LoVo (cell line): ENCODE measurements at regions not wholly inside any gene's neighbourhood (a gene's known extent, or its start where the extent isn't known, plus 50 kb on each side); places are given as distances from the start of the nearest gene placed in this dataset.
A peak's percentile ranks its signal among the peaks of the same experiment; 100 is the strongest.
"Not testable (repeated sequence)": the region's sequence is repeated elsewhere in the genome, so short reads cannot be mapped to it uniquely, and the experiment has no call there.

Experiments used
- DNase-seq: peaks from one replicate; pipeline ENCODE4 v3.0.0-alpha.2; 2016; ENCODE audit warnings: low spot score

GRCh38 chr3:4897765-4898453, 81.3 kb upstream of the BHLHE40 start:
- DNase-seq, result no peak

DNA sequence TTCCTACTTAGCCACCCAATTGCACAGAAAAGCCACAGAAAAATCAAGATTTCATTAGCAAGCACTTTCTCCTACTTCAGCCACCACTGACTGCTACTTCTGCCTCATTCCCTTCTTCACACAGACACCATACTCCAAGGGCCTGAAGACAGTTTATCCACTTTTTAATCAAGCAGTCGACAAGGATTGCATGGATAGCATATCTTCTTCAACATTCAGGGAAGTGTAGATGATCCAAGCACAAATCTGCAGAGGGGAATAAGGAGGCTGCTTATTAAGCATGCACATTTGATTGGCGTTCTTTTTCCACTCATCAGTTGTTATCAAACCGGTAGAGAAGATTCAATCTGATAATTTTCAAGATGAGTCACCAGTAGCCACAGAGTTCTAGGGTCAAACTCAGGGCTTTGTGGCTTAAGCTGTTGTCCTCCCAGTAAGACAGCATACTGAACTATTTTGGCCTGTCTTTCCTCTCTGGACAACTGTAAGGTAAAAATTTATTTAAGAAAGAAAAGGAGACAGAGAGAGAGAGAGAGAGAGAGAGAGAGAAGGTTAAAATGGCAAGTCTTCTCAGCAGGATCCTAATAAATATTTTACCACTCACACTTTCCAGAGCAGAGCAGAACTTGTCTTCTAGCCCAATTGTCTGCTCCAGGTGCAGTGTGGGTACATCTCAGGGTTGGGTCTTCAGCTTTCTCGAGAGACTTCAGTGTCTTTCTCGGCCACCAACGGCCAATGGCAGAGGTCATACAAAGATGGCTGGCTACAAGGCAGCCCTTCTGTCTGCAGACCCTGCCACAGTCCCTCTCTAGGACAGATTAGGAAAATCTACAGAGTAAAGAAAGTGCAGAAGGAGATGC, 80.6 kb upstream of the BHLHE40 start:
- DNase-seq, result no peak

DNA sequence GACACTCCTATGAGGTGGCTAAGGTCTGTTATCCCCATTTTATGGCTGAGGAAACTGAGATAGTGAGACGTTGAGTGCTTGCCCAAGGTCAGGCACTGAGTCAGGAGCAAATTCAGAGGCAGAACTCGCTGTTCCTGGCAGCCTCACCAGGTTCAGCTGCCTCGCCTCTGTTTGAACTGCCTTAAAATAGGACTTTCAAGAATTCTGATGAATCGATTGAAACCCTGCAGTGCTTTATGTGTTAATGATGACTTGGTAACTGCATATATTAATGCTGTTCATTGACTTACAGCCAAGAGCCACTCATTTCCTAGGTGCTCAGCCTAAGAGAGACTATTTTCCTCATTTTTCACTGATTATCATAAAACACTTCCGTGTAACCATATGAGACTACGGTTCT, 79.5 kb upstream of the BHLHE40 start:
- no peak for DNase-seq

- no peak for DNase-seq
Measured at GRCh38 chr3:4900298-4900697, 78.9 kb upstream of the BHLHE40 start.

DNA sequence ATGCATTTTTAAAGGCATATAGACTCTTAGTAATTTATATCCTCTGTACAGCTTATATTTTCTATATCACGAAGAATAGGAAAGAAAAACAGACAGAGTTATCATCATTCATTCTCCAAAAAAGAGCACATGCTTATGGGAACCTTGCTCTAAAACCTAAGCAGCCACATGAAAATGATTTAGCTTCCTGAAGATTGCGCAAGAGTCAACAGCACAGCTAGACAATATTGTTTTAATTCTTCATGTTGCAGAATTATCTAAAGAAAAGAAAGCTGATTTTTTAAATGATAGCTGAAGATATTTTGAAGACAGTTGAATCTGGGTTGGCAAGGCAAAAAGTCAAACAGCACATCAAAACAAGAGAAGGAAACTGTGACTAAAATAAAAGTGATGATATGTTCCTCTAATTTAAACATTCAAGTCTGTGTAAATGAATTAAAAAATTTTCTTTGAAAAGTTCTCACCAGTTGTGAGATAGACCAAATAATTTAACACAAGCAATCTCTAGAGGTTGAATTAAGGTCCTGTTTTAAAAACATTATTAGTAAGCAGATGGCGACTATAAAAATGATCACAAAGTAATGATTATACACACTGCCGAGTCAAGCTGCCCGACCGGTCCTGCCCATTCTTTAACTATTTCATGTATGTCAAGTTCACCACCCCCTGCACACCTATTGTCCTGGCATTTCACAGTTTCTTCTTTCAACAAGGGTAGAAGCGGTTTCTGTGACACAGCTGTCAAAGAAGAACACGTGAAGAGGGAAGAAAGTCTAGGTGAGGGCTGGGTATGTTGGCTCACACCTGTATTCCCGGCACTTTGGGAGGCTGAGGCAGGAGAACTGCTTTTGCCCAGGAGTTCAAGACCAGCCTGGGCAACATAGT, 74.2 kb upstream of the BHLHE40 start:
- peak; percentile 14 for DNase-seq

DNA sequence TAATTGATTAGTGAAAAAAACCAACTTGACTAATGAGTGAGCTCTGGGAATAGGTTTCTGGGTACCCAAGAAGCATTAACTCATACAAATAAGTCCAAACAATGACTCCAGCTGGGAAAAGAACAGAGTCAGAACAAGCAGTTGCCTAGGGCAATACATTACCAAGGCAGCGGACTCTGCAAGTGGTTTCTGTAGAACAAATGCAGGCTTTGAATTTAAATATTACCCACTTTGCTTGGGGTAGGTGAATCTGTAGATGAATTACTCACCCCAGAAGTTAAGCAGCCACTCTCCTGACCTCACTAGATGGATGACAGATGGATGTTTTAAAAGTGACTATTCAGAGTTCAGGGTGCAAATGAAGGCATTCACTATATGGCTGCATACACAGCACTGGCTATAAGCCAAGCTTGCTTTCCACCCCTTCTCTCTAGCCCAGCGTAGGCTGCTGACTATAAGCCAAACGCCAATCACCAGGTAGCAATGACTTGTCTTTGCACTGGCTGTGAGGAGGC, 73.1 kb upstream of the BHLHE40 start:
- no peak for DNase-seq

DNA sequence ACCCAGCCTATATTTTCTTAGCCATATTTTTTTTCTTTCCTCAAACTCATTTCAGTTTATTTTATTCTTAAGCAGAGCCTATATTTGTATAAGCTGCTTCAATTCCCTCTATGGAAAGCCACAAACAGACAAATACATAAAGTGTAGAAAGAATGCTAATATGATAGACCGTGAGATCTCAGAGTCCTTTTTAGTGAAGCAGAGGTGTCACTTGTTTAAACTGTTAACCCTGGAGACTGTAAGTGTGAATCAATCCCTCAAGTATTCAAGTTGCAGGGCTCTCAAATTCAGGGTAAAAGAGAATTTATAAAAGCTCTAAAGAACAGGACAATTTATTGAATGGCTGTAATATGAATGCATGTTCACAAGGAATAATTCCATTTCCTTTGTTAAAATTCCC, 72.2 kb upstream of the BHLHE40 start:
- no peak for DNase-seq

DNA sequence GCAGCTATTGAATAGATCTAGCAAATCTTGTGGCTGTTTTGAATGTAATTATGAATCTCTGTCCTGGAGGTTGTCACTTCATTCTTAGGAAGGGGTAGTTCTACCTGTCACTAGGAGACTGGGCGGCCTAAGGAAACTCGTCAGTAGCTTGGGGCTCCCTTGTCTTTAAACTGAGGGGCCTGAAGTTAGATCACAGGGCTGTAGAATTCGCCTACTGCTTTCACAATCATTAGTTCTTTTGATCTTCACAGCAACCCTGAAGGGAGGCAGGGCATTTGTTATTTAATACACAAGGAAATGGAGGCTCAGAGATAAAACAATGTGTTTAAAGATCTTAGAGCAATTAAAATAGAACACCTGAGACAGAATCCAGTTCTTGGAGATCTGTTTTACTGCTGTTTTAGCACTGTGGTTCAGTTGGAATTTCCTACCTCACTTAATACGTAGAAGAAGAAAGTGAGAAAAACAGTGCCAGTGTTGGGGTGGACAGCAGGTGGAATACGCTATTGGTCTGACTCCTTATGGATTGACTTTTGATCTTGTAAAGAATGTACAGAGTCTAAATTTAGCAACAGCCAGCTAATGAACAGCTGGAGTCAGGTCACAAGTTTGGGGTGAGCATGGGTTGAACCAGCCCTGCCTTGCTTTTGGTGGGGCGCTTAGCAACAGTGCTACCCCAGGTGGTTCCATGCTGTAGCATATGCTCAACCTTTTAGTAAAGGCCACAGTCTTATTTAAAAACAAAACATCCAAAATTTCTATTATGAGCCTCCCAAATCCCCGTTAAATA, 71.4 kb upstream of the BHLHE40 start:
- DNase-seq, result no peak

DNA sequence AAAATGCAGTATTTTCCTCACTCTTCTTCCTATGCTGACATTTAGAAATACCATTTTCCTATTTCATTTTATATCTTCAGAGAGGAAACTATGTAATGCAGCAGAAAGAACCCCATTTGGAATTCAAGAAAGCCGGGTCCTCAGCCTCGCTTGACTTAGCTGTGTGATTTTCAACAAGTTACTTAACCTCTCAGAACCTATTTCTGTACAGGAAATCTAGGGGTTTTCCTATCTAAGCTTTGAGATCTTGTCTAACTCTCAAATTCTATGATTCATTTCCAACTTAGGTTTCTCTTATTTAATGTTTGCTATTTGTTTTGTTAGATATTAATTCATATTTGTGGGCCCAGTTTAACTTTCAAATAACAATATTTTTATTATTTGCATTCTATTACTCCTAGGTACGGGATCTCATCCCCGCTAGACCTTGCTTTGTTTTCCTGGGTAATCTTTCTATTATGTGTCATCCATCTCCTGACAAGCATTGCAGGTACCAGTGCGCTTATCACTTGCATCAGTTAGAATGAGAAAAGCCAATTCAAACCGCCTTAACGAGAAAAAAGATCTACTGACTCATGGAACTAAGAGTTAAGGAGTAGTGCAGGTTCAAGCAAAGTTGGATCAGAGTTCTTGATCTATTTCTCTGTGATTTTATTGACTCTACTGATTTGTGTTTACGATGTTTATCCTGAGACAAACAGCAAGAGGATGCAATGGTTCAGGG, 70.6 kb upstream of the BHLHE40 start:
- no peak for DNase-seq

DNA sequence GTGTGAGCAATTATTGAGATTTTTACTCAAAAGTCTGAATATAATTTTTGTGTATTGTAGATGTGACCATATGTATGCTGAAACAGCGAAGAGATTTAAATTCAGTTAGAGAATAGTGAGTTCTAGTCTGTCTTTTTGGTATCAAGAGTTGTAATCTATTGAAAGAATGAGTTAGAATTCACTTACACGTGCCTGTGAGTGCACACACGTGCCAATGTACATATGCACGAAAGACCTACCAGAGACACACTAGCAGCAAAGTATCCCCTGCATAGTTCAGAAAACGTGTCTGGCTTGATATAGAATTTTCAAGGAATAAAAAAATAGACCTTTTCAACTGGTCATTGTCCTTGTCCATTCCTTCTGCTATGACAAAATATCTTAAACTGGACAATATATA, 64.8 kb upstream of the BHLHE40 start:
- DNase-seq, result no peak

DNA sequence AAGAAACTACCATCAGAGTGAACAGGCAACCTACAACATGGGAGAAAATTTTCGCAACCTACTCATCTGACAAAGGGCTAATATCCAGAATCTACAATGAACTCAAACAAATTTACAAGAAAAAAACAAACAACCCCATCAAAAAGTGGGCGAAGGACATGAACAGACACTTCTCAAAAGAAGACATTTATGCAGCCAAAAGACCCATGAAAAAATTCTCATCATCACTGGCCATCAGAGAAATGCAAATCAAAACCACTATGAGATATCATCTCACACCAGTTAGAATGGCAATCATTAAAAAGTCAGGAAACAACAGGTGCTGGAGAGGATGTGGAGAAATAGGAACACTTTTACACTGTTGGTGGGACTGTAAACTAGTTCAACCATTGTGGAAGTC, 57.6 kb upstream of the BHLHE40 start:
- not testable (repeated sequence) for DNase-seq

DNA sequence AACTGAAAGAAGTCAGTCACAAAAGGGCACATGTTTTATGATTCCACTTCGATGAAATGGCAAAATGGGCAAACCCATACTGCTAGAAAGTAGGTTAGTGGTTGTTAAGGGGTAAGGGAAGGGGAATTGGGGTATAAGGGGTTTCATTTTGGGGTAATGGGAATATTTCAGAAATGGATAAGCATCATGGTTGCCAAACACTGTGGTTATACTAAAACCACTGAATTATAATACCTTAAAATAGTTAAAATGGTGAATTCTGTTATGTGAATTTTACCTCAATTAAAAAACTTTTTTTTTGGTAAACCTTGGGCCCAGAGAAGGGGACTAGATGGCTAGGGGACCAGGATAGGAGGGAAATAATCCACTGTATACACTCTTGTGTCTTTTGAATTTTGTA, 52.3 kb upstream of the BHLHE40 start:
- no peak for DNase-seq

- no peak for DNase-seq
Measured at GRCh38 chr3:4928277-4928789, 50.9 kb upstream of the BHLHE40 start.
